ENCODE measurements at regions not wholly inside any gene's neighbourhood (a gene's known extent, or its start where the extent isn't known, plus 50 kb on each side); places are given as distances from the start of the nearest gene placed in this dataset.

GRCh38 chr17:77741109-77741508 is 217.4 kb upstream of the TNRC6C start:
- TF ChIP-seq POLR2A (IDR thresholded peaks at IDR 0.05) (no peak), EP300 (IDR thresholded peaks at IDR 0.05; ENCODE audit: low read depth) (no peak)

Data from transverse colon (tissue), 1 donor.